HL-60 (cell line): ENCODE measurements at regions not wholly inside any gene's neighbourhood (a gene's known extent, or its start where the extent isn't known, plus 50 kb on each side); places are given as distances from the start of the nearest gene placed in this dataset.

Source experiments
- DNase-seq, 2 experiments: peaks; one replicate each; pipeline ENCODE4 v3.0.0-alpha.2; 2010 to 2020; ENCODE audit warnings: low read depth in 1 of 2, low spot score in 1 of 2
- H3K27ac ChIP-seq: fragments of 250-450 bp; sonication (Bioruptor Pico); replicated peaks from 2 replicates; pipeline ENCODE4 v1.5.1; 2020; ENCODE audit warnings: mild to moderate bottlenecking, moderate library complexity
- H3K27me3 ChIP-seq: fragments of 250-450 bp; sonication (Bioruptor Pico); 2 replicates; pipeline ENCODE4 v1.5.1; 2021; ENCODE audit warnings: mild to moderate bottlenecking, moderate library complexity; ENCODE audit not compliant: insufficient read depth, poor library complexity, severe bottlenecking
- H3K4me3 ChIP-seq: replicated peaks from 2 replicates; pipeline ENCODE4 v1.5.1; 2011; ENCODE audit warnings: mild to moderate bottlenecking, control low read depth, low read length; ENCODE audit not compliant: insufficient read depth
- GABPA ChIP-seq: IDR thresholded peaks from 2 replicates; pipeline ENCODE4 v1.6.1; 2012; ENCODE audit warnings: low read depth
- POLR2AphosphoS5 ChIP-seq: IDR thresholded peaks from 2 replicates; pipeline ENCODE4 v1.6.1; 2012; ENCODE audit warnings: low read depth
- SPI1 ChIP-seq: IDR thresholded peaks from 2 replicates; pipeline ENCODE4 v1.6.1; 2012; ENCODE audit warnings: low read depth, mild to moderate bottlenecking, borderline replicate concordance
- TF ChIP-seq, protein P1 (sequence below): IDR thresholded peaks from one replicate; pipeline ENCODE4 v1.5.1; 2011; ENCODE audit warnings: low read length, control low read depth, inconsistent platforms; ENCODE audit not compliant: insufficient read depth
- TF ChIP-seq, protein P2 (sequence below): IDR thresholded peaks from 2 replicates; pipeline ENCODE4 v1.6.1; 2012; ENCODE audit warnings: low read depth; ENCODE audit not compliant: insufficient replicate concordance

- Histone ChIP-seq H3K27me3 (no peaks in the 10 kb centered on the region), H3K4me3 (no peak overlapping the region), H3K27ac (no peak overlapping the region)
- peak in 1 of 2 experiments; percentile 38 for DNase-seq
- TF ChIP-seq, protein P1, sequence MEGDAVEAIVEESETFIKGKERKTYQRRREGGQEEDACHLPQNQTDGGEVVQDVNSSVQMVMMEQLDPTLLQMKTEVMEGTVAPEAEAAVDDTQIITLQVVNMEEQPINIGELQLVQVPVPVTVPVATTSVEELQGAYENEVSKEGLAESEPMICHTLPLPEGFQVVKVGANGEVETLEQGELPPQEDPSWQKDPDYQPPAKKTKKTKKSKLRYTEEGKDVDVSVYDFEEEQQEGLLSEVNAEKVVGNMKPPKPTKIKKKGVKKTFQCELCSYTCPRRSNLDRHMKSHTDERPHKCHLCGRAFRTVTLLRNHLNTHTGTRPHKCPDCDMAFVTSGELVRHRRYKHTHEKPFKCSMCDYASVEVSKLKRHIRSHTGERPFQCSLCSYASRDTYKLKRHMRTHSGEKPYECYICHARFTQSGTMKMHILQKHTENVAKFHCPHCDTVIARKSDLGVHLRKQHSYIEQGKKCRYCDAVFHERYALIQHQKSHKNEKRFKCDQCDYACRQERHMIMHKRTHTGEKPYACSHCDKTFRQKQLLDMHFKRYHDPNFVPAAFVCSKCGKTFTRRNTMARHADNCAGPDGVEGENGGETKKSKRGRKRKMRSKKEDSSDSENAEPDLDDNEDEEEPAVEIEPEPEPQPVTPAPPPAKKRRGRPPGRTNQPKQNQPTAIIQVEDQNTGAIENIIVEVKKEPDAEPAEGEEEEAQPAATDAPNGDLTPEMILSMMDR: no peak
- TF ChIP-seq, protein P2, sequence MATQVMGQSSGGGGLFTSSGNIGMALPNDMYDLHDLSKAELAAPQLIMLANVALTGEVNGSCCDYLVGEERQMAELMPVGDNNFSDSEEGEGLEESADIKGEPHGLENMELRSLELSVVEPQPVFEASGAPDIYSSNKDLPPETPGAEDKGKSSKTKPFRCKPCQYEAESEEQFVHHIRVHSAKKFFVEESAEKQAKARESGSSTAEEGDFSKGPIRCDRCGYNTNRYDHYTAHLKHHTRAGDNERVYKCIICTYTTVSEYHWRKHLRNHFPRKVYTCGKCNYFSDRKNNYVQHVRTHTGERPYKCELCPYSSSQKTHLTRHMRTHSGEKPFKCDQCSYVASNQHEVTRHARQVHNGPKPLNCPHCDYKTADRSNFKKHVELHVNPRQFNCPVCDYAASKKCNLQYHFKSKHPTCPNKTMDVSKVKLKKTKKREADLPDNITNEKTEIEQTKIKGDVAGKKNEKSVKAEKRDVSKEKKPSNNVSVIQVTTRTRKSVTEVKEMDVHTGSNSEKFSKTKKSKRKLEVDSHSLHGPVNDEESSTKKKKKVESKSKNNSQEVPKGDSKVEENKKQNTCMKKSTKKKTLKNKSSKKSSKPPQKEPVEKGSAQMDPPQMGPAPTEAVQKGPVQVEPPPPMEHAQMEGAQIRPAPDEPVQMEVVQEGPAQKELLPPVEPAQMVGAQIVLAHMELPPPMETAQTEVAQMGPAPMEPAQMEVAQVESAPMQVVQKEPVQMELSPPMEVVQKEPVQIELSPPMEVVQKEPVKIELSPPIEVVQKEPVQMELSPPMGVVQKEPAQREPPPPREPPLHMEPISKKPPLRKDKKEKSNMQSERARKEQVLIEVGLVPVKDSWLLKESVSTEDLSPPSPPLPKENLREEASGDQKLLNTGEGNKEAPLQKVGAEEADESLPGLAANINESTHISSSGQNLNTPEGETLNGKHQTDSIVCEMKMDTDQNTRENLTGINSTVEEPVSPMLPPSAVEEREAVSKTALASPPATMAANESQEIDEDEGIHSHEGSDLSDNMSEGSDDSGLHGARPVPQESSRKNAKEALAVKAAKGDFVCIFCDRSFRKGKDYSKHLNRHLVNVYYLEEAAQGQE: no peak
- TF ChIP-seq GABPA (no peak), POLR2AphosphoS5 (no peak), SPI1 (no peak)
These were observed 123.1 kb downstream of the TPRA1 start for GRCh38 chr3:127467391-127467790.

DNA sequence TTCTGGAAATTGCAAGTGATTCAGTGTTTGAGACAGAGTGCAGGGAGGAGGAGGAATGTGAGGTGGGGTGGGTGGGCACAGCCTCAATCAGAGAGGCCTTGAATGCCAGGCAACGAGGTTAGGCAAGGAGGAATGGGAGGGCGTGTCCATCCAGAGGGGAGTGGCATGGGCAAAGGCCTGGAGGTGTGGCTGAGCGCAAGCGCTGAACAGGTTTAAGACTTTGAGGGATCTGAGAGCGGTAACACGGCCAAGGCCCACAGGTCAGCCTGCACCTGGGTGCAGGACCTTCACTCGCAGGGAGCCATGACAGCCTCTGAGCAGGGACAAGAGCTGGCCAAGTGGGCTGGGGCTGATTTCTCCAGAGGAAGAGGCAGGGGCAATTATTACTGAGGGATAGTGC, 125.9 kb downstream of the TPRA1 start:
- DNase-seq: no peak
- no peak overlapping the region for H3K4me3 ChIP-seq
- H3K27ac ChIP-seq: no peak overlapping the region
- no peaks in the 10 kb centered on the region for H3K27me3 ChIP-seq
- TF ChIP-seq SPI1: no peak
- TF ChIP-seq, protein P1: no peak
- no peak for TF ChIP-seq POLR2AphosphoS5
- TF ChIP-seq GABPA: no peak
- TF ChIP-seq, protein P2: no peak

DNA sequence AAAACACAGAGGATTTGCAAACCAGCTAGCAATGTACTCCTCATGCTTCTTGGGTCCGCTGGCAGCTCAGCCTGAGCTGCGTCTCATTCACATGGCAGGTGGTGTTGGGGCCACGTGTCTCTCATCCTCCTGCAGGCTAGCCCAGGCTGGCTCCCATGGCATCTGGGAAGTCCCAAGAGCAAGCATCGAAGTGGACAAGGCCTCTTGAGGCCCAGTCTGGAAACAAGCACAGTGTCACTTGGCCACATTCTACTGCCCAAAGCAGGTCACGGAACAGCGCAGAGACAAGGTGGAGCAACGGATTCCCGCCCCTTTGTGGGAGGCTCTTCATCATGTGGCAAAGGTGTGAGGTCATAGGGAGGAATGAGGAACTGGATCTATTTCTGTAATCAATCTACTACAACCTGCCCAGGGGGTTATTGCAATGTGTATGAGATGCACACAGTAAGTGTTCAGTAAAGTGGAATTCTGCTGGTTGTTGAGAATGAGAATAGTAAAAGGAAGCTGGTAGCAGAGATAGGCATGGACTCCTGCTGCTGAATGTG, 128.3 kb downstream of the TPRA1 start:
- no peak overlapping the region for H3K4me3 ChIP-seq
- no peak for DNase-seq

GRCh38 chr3:127461286-127461910, 129.1 kb downstream of the TPRA1 start:
- no peak for DNase-seq
- Histone ChIP-seq H3K27me3 (peaks cover 26% of the 10 kb centered on the region), H3K4me3 (no peak overlapping the region), H3K27ac (no peak overlapping the region)
- TF ChIP-seq, protein P2: no peak
- no peak for TF ChIP-seq POLR2AphosphoS5

More for the DNA sequence above, 128.3 kb downstream of the TPRA1 start:
- peaks cover 18% of the 10 kb centered on the region for H3K27me3 ChIP-seq
- H3K27ac ChIP-seq: no peak overlapping the region
- TF ChIP-seq POLR2AphosphoS5 (no peak), SPI1 (0 out of 2 replicates have a peak, but pooled peaks have one; percentile 12)
